ENCODE measurements at regions not wholly inside any gene's neighbourhood (a gene's known extent, or its start where the extent isn't known, plus 50 kb on each side); places are given as distances from the start of the nearest gene placed in this dataset.
"Not testable (repeated sequence)": the region's sequence is repeated elsewhere in the genome, so short reads cannot be mapped to it uniquely, and the experiment has no call there.

GRCh38 chr13:88257706-88258105 lies 586.5 kb downstream of the SLITRK5 start:
- no peak for DNase-seq

GRCh38 chr13:88263808-88264207 lies 592.6 kb downstream of the SLITRK5 start:
- DNase-seq: no peak

GRCh38 chr13:88281841-88282240 lies 610.7 kb downstream of the SLITRK5 start:
- no peak for DNase-seq

GRCh38 chr13:88285329-88285728 lies 614.2 kb downstream of the SLITRK5 start:
- DNase-seq: no peak

GRCh38 chr13:88288326-88288725 lies 617.2 kb downstream of the SLITRK5 start:
- no peak for DNase-seq

- not testable (repeated sequence) for DNase-seq
Measured at GRCh38 chr13:88291731-88292130, 620.6 kb downstream of the SLITRK5 start.

- DNase-seq: no peak
Measured at GRCh38 chr13:88294368-88294767, 623.2 kb downstream of the SLITRK5 start.

- DNase-seq: no peak
Measured at GRCh38 chr13:88303157-88303556, 632.0 kb downstream of the SLITRK5 start.

- no peak for DNase-seq
Measured at GRCh38 chr13:88303605-88304004, 632.4 kb downstream of the SLITRK5 start.

- DNase-seq: no peak
Measured at GRCh38 chr13:88314496-88314895, 643.3 kb downstream of the SLITRK5 start.

- no peak for DNase-seq
Measured at GRCh38 chr13:88329066-88329465, 657.9 kb downstream of the SLITRK5 start.

GRCh38 chr13:88339271-88339741 lies 668.1 kb downstream of the SLITRK5 start:
- DNase-seq: no peak

- DNase-seq: no peak
Measured at GRCh38 chr13:88345171-88345847, 674.1 kb downstream of the SLITRK5 start.

- DNase-seq: no peak
Measured at GRCh38 chr13:88360761-88361160, 689.6 kb downstream of the SLITRK5 start.

GRCh38 chr13:88369866-88370265 lies 698.7 kb downstream of the SLITRK5 start:
- no peak for DNase-seq

- DNase-seq: no peak
Measured at GRCh38 chr13:88376760-88377388, 705.7 kb downstream of the SLITRK5 start.

- DNase-seq: no peak
Measured at GRCh38 chr13:88377852-88378251, 706.7 kb downstream of the SLITRK5 start.

- no peak for DNase-seq
Measured at GRCh38 chr13:88384542-88384941, 713.4 kb downstream of the SLITRK5 start.

GRCh38 chr13:88395804-88396203 lies 724.6 kb downstream of the SLITRK5 start:
- no peak for DNase-seq

GRCh38 chr13:88411696-88412095 lies 740.5 kb downstream of the SLITRK5 start:
- no peak for DNase-seq

- DNase-seq: no peak
Measured at GRCh38 chr13:88417801-88418200, 746.6 kb downstream of the SLITRK5 start.

- DNase-seq: no peak
Measured at GRCh38 chr13:88424463-88424862, 753.3 kb downstream of the SLITRK5 start.

GRCh38 chr13:88426661-88427060 lies 755.5 kb downstream of the SLITRK5 start:
- no peak for DNase-seq

GRCh38 chr13:88429862-88430261 lies 758.7 kb downstream of the SLITRK5 start:
- no peak for DNase-seq

- DNase-seq: no peak
Measured at GRCh38 chr13:88434953-88435352, 763.8 kb downstream of the SLITRK5 start.

Data from activated T-cell treated with anti-CD3 and anti-CD28 coated beads, Interleukin-2, amount 50 U/mL, for 48 hours (primary cell).